GM23338 (cell line): ENCODE measurements at regions not wholly inside any gene's neighbourhood (a gene's known extent, or its start where the extent isn't known, plus 50 kb on each side); places are given as distances from the start of the nearest gene placed in this dataset.

Experiments used
- ATAC-seq: fragments of 200-7000 bp; cut with Tn5 transposase; 3 replicates; pipeline ENCODE4 v1.9.1; 2020
- DNase-seq: peaks from one replicate; pipeline ENCODE4 v3.0.0-alpha.2; 2015; ENCODE audit warnings: low spot score
- H2AFZ ChIP-seq: fragments of 200-600 bp; sonication (generic); 2 replicates; pipeline ENCODE4 v1.8.0; 2016; ENCODE audit warnings: antibody characterized with exemption, mild to moderate bottlenecking, moderate library complexity
- H3F3A ChIP-seq: fragments of 200-600 bp; sonication (generic); replicated peaks from 2 replicates; pipeline ENCODE4 v1.8.0; 2017; ENCODE audit warnings: antibody characterized with exemption, mixed run types, low read depth
- H3K27ac ChIP-seq: fragments of 200-600 bp; sonication (generic); 2 replicates; pipeline ENCODE4 v1.6.1; 2016; ENCODE audit warnings: low read depth
- H3K27me3 ChIP-seq: fragments of 200-600 bp; sonication (generic); 2 replicates; pipeline ENCODE4 v1.8.0; 2016; ENCODE audit warnings: mild to moderate bottlenecking, mixed run types, moderate library complexity; ENCODE audit not compliant: insufficient read depth
- H3K36me3 ChIP-seq: fragments of 200-600 bp; sonication (generic); 2 replicates; pipeline ENCODE4 v1.8.0; 2016; ENCODE audit warnings: mild to moderate bottlenecking; ENCODE audit not compliant: insufficient read depth
- H3K4me1 ChIP-seq: fragments of 200-600 bp; sonication (generic); 2 replicates; pipeline ENCODE4 v1.8.0; 2016; ENCODE audit warnings: mild to moderate bottlenecking, moderate library complexity; ENCODE audit not compliant: insufficient read depth
- H3K4me2 ChIP-seq: fragments of 200-600 bp; sonication (generic); 2 replicates; pipeline ENCODE4 v1.7.1; 2017; ENCODE audit warnings: mixed run types
- H3K4me3 ChIP-seq: fragments of 200-600 bp; sonication (generic); 2 replicates; pipeline ENCODE4 v1.6.1; 2016; ENCODE audit warnings: mixed run types
- H3K79me2 ChIP-seq: fragments of 200-600 bp; sonication (generic); replicated peaks from 2 replicates; pipeline ENCODE4 v1.8.0; 2017; ENCODE audit warnings: mild to moderate bottlenecking; ENCODE audit not compliant: insufficient read depth
- H3K9me2 ChIP-seq: fragments of 200-600 bp; sonication (generic); 2 replicates; pipeline ENCODE4 v1.8.0; 2017; ENCODE audit not compliant: insufficient read depth
- H4K20me1 ChIP-seq: fragments of 200-600 bp; sonication (generic); replicated peaks from 2 replicates; pipeline ENCODE4 v1.8.0; 2017; ENCODE audit warnings: mild to moderate bottlenecking; ENCODE audit not compliant: insufficient read depth
- H3K27ac Mint-ChIP-seq: 2 replicates; pipeline ENCODE4 v1.8.0; 2020; ENCODE audit warnings: inconsistent platforms, mild to moderate bottlenecking, moderate library complexity, mixed read lengths
- H3K27me3 Mint-ChIP-seq: 3 replicates; pipeline ENCODE4 v1.8.0; 2022; ENCODE audit warnings: low read depth, mild to moderate bottlenecking, moderate library complexity, mixed read lengths, inconsistent platforms; ENCODE audit not compliant: insufficient read depth, poor library complexity
- H3K36me3 Mint-ChIP-seq: 3 replicates; pipeline ENCODE4 v1.8.0; 2021; ENCODE audit warnings: low read depth, mild to moderate bottlenecking, inconsistent platforms, moderate library complexity, mixed read lengths
- H3K4me1 Mint-ChIP-seq: 3 replicates; pipeline ENCODE4 v1.8.0; 2020; ENCODE audit warnings: mild to moderate bottlenecking, inconsistent platforms, mixed read lengths
- H3K4me3 Mint-ChIP-seq: 3 replicates; pipeline ENCODE4 v1.8.0; 2021; ENCODE audit warnings: moderate library complexity, mild to moderate bottlenecking, inconsistent platforms, mixed read lengths
- H3K9me3 Mint-ChIP-seq: 3 replicates; pipeline ENCODE4 v1.8.0; 2020; ENCODE audit warnings: moderate library complexity, mild to moderate bottlenecking, inconsistent platforms, mixed read lengths
- CREB1 ChIP-seq: fragments of 250-450 bp; sonication (Bioruptor Pico); IDR thresholded peaks from 2 replicates; pipeline ENCODE4 v1.5.0; 2020; ENCODE audit warnings: low read depth, mild to moderate bottlenecking, moderate library complexity
- CTCF ChIP-seq, 2 experiments: fragments of 200-600 bp in 1 of 2; sonication (generic) in 1 of 2; conservative IDR thresholded peaks; 2 replicates each; pipeline versions ENCODE4 v1.5.1 to v1.6.1; 2016 to 2017; ENCODE audit warnings: antibody characterized with exemption in 2 of 2, low read depth in 2 of 2, mild to moderate bottlenecking in 2 of 2, moderate library complexity in 1 of 2
- ETS1 ChIP-seq: IDR thresholded peaks from 2 replicates; pipeline ENCODE4 v1.6.1; 2016; ENCODE audit warnings: antibody characterized with exemption
- EZH2 ChIP-seq: fragments of 200-600 bp; sonication (generic); IDR thresholded peaks from one replicate; pipeline ENCODE4 v1.8.0; 2017; ENCODE audit warnings: antibody characterized with exemption, mild to moderate bottlenecking, low read depth; ENCODE audit not compliant: unreplicated experiment
- EZH2phosphoT487 ChIP-seq: fragments of 200-600 bp; sonication (generic); IDR thresholded peaks from one replicate; pipeline ENCODE4 v1.8.1; 2018; ENCODE audit warnings: antibody characterized with exemption; ENCODE audit not compliant: unreplicated experiment
- JUNB ChIP-seq: IDR thresholded peaks from one replicate; pipeline ENCODE4 v1.6.1; 2016; ENCODE audit warnings: antibody characterized with exemption; ENCODE audit not compliant: unreplicated experiment
- NANOG ChIP-seq: IDR thresholded peaks from 2 replicates; pipeline ENCODE4 v1.6.1; 2016; ENCODE audit warnings: antibody characterized with exemption, borderline replicate concordance
- POLR2AphosphoS5 ChIP-seq: IDR thresholded peaks from 2 replicates; pipeline ENCODE4 v1.6.1; 2016; ENCODE audit warnings: antibody characterized with exemption, low read depth
- REST ChIP-seq: IDR thresholded peaks from one replicate; pipeline ENCODE4 v1.6.1; 2018; ENCODE audit warnings: antibody characterized with exemption; ENCODE audit not compliant: unreplicated experiment
- STAT1 ChIP-seq: IDR thresholded peaks from one replicate; pipeline ENCODE4 v1.6.1; 2016; ENCODE audit warnings: antibody characterized with exemption; ENCODE audit not compliant: unreplicated experiment
- ZNF114 ChIP-seq: fragments of 250-450 bp; sonication (Bioruptor Pico); IDR thresholded peaks from 2 replicates; pipeline ENCODE4 v1.5.0; 2020; ENCODE audit warnings: mild to moderate bottlenecking, moderate library complexity
- ZNF331 ChIP-seq: fragments of 250-450 bp; sonication (Bioruptor Pico); IDR thresholded peaks from 2 replicates; pipeline ENCODE4 v1.5.0; 2020; ENCODE audit warnings: low read depth, mild to moderate bottlenecking, moderate library complexity
- ZNF462 ChIP-seq: fragments of 250-450 bp; sonication (Bioruptor Pico); IDR thresholded peaks from 2 replicates; pipeline ENCODE4 v1.5.0; 2020; ENCODE audit warnings: mild to moderate bottlenecking, moderate library complexity

- no peak for TF ChIP-seq EZH2
- TF ChIP-seq ZNF331 (CRISPR knock-in tag), result no peak
- no peak for TF ChIP-seq CTCF (conservative IDR thresholded peaks at IDR 0.05; ENCODE audit: low read depth in 2 of 2)
- no peak for TF ChIP-seq POLR2AphosphoS5
- no peak for TF ChIP-seq NANOG
- TF ChIP-seq ETS1, result no peak
- TF ChIP-seq ZNF114 (CRISPR knock-in tag), result no peak
- no peak for TF ChIP-seq EZH2phosphoT487
- TF ChIP-seq JUNB, result no peak
- TF ChIP-seq STAT1, result no peak
- no peak for TF ChIP-seq CREB1 (CRISPR knock-in tag)
- TF ChIP-seq ZNF462 (CRISPR knock-in tag), result no peak
- no peak for TF ChIP-seq REST
- Histone ChIP-seq H3K79me2 (no peaks in the 10 kb centered on the region), H3K4me1 (no peaks in the 10 kb centered on the region; the same call in 1 of the 2 replicates), H2AFZ (peak overlapping the region; percentile 56; the same call in 1 of the 2 replicates), H3K4me2 (no peak overlapping the region), H3K9me2 (0 out of 2 replicates have a peak, but pooled peaks cover 6% of the 10 kb centered on the region), H3K27ac (no peak overlapping the region), H3K27me3 (no peaks in the 10 kb centered on the region), H3K36me3 (no peaks in the 10 kb centered on the region), H3F3A (no peaks in the 10 kb centered on the region), H4K20me1 (no peaks in the 10 kb centered on the region), H3K4me3 (no peak overlapping the region)
- Mint-ChIP-seq H3K27me3 (no peaks in the 10 kb centered on the region), H3K4me1 (peaks cover 4% of the 10 kb centered on the region; the same call in 1 of the 3 replicates), H3K4me3 (no peak overlapping the region), H3K9me3 (no peaks in the 10 kb centered on the region), H3K27ac (no peak overlapping the region), H3K36me3 (no peaks in the 10 kb centered on the region)
- no peak for ATAC-seq
- DNase-seq, result no peak
Observed at GRCh38 chr1:172883387-172883791, 167.4 kb downstream of the TNFSF18 start.
